ENCODE measurements at regions not wholly inside any gene's neighbourhood (a gene's known extent, or its start where the extent isn't known, plus 50 kb on each side); places are given as distances from the start of the nearest gene placed in this dataset.

GRCh38 chr4:133869486-133869885 lies 332.1 kb downstream of the PABPC4L start:
- DNase-seq = no peak
- no peaks in the 10 kb centered on the region for H3K27me3 Mint-ChIP-seq
- no peak overlapping the region for H3K4me3 Mint-ChIP-seq
- H3K36me3 Mint-ChIP-seq = no peaks in the 10 kb centered on the region
- no peaks in the 10 kb centered on the region for H3K4me1 Mint-ChIP-seq
- no peak overlapping the region for H3K27ac Mint-ChIP-seq
- peaks cover 8% of the 10 kb centered on the region for H3K9me3 Mint-ChIP-seq
- CTCF ChIA-PET = no interaction called here

DNA sequence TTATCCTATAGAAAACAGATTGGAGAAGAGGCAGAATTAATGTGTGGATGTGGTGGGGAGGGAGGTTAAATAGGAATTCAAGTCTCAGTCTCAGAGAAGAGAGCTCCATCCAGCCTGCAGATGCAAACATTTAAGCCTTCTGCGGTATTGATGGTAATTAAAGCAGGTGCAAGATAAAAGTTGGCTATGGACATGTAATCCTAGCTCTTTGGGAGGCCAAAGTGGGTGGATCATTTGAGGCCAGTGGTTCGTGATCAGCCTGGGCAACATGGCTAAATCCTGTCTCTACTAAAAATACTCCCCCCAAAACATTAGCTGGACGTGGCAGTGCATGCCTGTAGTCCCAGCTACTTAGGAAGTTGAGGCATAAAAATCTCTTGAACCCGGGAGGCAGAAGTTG lies 332.7 kb downstream of the PABPC4L start:
- Mint-ChIP-seq H3K36me3 (no peaks in the 10 kb centered on the region), H3K27me3 (no peaks in the 10 kb centered on the region), H3K27ac (no peak overlapping the region), H3K4me1 (no peaks in the 10 kb centered on the region), H3K4me3 (no peak overlapping the region), H3K9me3 (peaks cover 5% of the 10 kb centered on the region)
- DNase-seq = no peak
- CTCF ChIA-PET = no interaction called here

- no peaks in the 10 kb centered on the region for H3K9me3 Mint-ChIP-seq
- no peak overlapping the region for H3K4me3 Mint-ChIP-seq
- no peaks in the 10 kb centered on the region for H3K4me1 Mint-ChIP-seq
- no peaks in the 10 kb centered on the region for H3K27me3 Mint-ChIP-seq
- H3K27ac Mint-ChIP-seq = no peak overlapping the region
- CTCF ChIA-PET = no interaction called here
- DNase-seq = no peak
- H3K36me3 Mint-ChIP-seq = no peaks in the 10 kb centered on the region
Observed at GRCh38 chr4:133866328-133866699, 335.3 kb downstream of the PABPC4L start.

GRCh38 chr4:133865612-133866327 lies 335.8 kb downstream of the PABPC4L start:
- Mint-ChIP-seq H3K36me3 (no peaks in the 10 kb centered on the region), H3K27me3 (no peaks in the 10 kb centered on the region), H3K27ac (no peak overlapping the region), H3K4me3 (no peak overlapping the region), H3K9me3 (no peaks in the 10 kb centered on the region), H3K4me1 (no peaks in the 10 kb centered on the region)
- DNase-seq = no peak
- CTCF ChIA-PET = no interaction called here

GRCh38 chr4:133863153-133863552 lies 338.4 kb downstream of the PABPC4L start:
- Mint-ChIP-seq H3K27ac (no peak overlapping the region), H3K4me1 (no peaks in the 10 kb centered on the region), H3K36me3 (no peaks in the 10 kb centered on the region), H3K9me3 (no peaks in the 10 kb centered on the region), H3K4me3 (no peak overlapping the region), H3K27me3 (no peaks in the 10 kb centered on the region)
- CTCF ChIA-PET = no interaction called here
- no peak for DNase-seq

DNA sequence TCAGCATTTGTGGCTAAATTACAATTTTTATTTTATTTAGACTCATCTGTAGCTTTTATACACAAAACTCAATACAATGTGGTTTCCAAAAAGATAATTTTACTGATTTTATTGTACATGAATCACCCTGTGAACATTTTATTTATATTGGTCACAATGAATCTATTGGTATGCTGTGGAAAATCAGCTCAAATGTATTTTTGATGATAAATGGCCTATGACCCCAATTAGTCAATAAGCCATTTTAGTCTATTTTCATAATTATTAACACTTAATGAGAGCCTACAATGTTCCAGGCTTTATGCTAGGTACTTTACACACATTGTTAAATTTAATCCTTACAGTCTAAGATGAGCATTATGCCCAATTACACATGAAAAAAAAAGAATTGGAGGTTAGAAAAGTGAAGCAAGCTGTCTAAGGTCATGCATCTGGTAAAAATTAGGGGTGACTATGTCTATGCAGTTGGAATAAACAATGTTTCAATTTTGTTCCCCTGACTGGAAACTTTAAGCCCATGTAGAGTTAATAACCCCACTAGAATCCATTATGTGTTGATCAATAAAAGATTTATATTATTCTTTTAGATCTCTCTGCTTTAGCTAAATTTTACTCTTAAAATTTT lies 344.7 kb downstream of the PABPC4L start:
- H3K4me3 Mint-ChIP-seq = no peak overlapping the region
- peaks cover 2% of the 10 kb centered on the region for H3K9me3 Mint-ChIP-seq
- H3K36me3 Mint-ChIP-seq = no peaks in the 10 kb centered on the region
- no peaks in the 10 kb centered on the region for H3K4me1 Mint-ChIP-seq
- H3K27me3 Mint-ChIP-seq = no peaks in the 10 kb centered on the region
- CTCF ChIA-PET = no interaction called here
- no peak for DNase-seq
- no peak overlapping the region for H3K27ac Mint-ChIP-seq

- Mint-ChIP-seq H3K9me3 (peaks cover 2% of the 10 kb centered on the region), H3K36me3 (no peaks in the 10 kb centered on the region), H3K4me1 (no peaks in the 10 kb centered on the region), H3K27ac (no peak overlapping the region), H3K4me3 (no peak overlapping the region), H3K27me3 (no peaks in the 10 kb centered on the region)
- DNase-seq = no peak
- CTCF ChIA-PET = no interaction called here
Observed at GRCh38 chr4:133855001-133855400, 346.6 kb downstream of the PABPC4L start.

- Mint-ChIP-seq H3K27ac (no peak overlapping the region), H3K4me3 (no peak overlapping the region), H3K4me1 (no peaks in the 10 kb centered on the region), H3K27me3 (no peaks in the 10 kb centered on the region), H3K36me3 (no peaks in the 10 kb centered on the region), H3K9me3 (peaks cover 15% of the 10 kb centered on the region)
- no peak for DNase-seq
- CTCF ChIA-PET = no interaction called here
Observed at GRCh38 chr4:133839326-133839725, 362.3 kb downstream of the PABPC4L start.

- Mint-ChIP-seq H3K4me3 (no peak overlapping the region), H3K27me3 (no peaks in the 10 kb centered on the region), H3K36me3 (no peaks in the 10 kb centered on the region), H3K9me3 (peaks cover 19% of the 10 kb centered on the region), H3K27ac (no peak overlapping the region), H3K4me1 (no peaks in the 10 kb centered on the region)
- no peak for DNase-seq
- CTCF ChIA-PET = no interaction called here
Observed at GRCh38 chr4:133823177-133823576, 378.4 kb downstream of the PABPC4L start.

GRCh38 chr4:133812954-133813353 lies 388.6 kb downstream of the PABPC4L start:
- Mint-ChIP-seq H3K36me3 (no peaks in the 10 kb centered on the region), H3K4me3 (no peak overlapping the region), H3K4me1 (no peaks in the 10 kb centered on the region), H3K27ac (no peak overlapping the region), H3K27me3 (no peaks in the 10 kb centered on the region), H3K9me3 (peaks cover 6% of the 10 kb centered on the region)
- CTCF ChIA-PET = no interaction called here
- no peak for DNase-seq

DNA sequence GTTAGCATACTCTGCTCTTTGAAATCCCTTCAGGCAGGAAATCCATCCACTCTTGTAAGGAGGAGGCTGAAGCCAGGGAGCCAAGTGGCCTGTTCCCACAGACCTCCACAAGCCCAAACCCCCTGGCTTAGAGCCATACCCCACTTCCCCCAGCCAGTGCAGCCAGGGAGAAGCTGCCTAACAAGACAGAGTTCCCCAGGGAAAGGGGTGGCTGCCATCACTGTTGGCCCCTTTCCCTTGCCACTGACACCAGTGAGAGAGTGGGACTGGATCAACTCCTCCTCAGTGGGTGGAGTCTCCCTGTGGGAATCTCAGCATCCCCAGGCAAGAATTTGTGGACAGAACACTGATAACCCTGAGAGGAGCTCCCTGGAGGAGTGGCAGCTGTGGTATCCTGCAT lies 389.4 kb downstream of the PABPC4L start:
- H3K4me3 Mint-ChIP-seq = no peak overlapping the region
- H3K27me3 Mint-ChIP-seq = no peaks in the 10 kb centered on the region

GRCh38 chr4:133808151-133808550 lies 393.4 kb downstream of the PABPC4L start:
- Mint-ChIP-seq H3K36me3 (no peaks in the 10 kb centered on the region), H3K27ac (no peak overlapping the region), H3K4me1 (no peaks in the 10 kb centered on the region), H3K27me3 (no peaks in the 10 kb centered on the region), H3K4me3 (no peak overlapping the region), H3K9me3 (no peaks in the 10 kb centered on the region)
- DNase-seq = no peak
- CTCF ChIA-PET = no interaction called here

More for the DNA sequence above, 389.4 kb downstream of the PABPC4L start:
- no peaks in the 10 kb centered on the region for H3K36me3 Mint-ChIP-seq
- H3K27ac Mint-ChIP-seq = no peak overlapping the region
- CTCF ChIA-PET = no interaction called here
- DNase-seq = no peak
- H3K4me1 Mint-ChIP-seq = no peaks in the 10 kb centered on the region
- H3K9me3 Mint-ChIP-seq = peaks cover 3% of the 10 kb centered on the region

DNA sequence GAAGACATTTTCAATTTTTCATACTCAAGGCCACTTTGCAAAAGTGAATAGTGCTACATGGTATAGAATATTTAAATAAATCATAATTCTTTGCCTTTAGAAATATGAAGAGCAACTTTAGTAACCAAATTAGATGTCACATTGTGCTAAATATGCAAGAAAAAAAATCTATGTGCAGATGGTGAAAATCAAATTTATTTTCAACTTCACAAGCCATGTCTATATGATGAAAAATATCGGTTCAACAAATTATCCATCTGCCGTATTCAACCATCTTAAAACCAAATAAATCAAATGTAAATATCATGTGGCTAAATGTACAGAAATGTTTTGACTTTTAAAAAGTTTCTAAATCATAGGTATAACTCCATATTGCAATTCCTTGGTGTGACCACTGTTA lies 398.2 kb downstream of the PABPC4L start:
- no peaks in the 10 kb centered on the region for H3K9me3 Mint-ChIP-seq
- DNase-seq = no peak
- H3K4me1 Mint-ChIP-seq = no peaks in the 10 kb centered on the region
- H3K4me3 Mint-ChIP-seq = no peak overlapping the region
- H3K36me3 Mint-ChIP-seq = no peaks in the 10 kb centered on the region
- H3K27ac Mint-ChIP-seq = no peak overlapping the region
- CTCF ChIA-PET = no interaction called here
- H3K27me3 Mint-ChIP-seq = no peaks in the 10 kb centered on the region

DNA sequence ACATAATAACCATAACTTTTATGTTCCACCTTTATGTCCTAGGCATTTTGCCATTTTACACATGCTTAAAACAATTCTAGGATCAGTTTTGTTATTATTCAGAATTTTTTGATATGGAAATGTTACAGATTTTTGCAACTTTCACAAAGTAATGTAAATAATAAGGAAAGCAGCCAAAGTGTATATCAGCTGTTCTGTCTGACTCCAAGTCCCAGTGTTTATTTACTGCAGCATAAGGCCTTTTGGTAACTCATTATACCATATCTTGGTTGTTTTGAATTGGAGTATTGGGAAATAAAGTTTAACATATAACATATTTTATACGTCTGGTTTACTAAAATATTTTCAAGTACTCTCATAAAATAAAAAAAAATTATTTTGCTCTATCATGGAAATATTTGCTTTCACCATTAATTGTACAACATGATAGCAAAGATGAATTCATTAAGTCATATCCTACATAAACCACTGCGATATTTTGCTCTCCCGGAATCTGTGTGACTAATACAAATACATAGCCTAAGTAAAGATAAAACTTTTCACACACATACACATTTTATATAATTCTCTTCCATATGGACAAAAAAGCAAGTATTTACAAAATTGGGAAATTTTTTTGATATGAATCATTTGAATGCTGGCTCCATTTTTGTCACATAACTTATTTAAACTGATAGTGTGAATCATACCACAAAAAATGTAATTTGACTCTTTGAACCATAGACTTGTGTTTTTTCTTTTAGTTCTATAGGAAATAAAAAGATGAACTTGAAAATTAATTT lies 399.0 kb downstream of the PABPC4L start:
- no peaks in the 10 kb centered on the region for H3K9me3 Mint-ChIP-seq
- CTCF ChIA-PET = no interaction called here
- no peaks in the 10 kb centered on the region for H3K27me3 Mint-ChIP-seq
- no peak overlapping the region for H3K27ac Mint-ChIP-seq
- H3K4me1 Mint-ChIP-seq = no peaks in the 10 kb centered on the region
- H3K4me3 Mint-ChIP-seq = no peak overlapping the region
- H3K36me3 Mint-ChIP-seq = no peaks in the 10 kb centered on the region
- DNase-seq = no peak

DNA sequence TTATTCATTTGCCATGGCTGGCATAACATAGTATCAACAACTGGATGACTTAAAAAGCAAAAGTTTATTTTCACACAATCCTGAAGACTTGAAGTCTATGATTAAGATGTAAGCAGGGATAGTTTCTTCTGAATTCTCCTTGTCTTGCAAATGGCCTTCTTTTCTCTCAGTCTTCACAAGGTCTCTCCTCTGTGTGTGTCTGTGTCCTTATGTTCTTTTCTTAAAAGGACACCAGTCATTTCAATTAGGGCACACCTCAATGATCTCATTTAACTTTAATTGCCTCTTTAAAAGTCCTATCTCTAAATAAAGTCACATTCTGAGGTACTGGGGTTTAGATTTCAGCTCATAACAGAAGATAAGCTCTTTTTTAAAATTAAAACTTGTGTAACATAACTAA lies 399.7 kb downstream of the PABPC4L start:
- no peaks in the 10 kb centered on the region for H3K36me3 Mint-ChIP-seq
- no peaks in the 10 kb centered on the region for H3K4me1 Mint-ChIP-seq
- no peak overlapping the region for H3K27ac Mint-ChIP-seq
- no peak overlapping the region for H3K4me3 Mint-ChIP-seq
- no peaks in the 10 kb centered on the region for H3K27me3 Mint-ChIP-seq
- H3K9me3 Mint-ChIP-seq = no peaks in the 10 kb centered on the region
- CTCF ChIA-PET = no interaction called here
- no peak for DNase-seq
